HL-60 (cell line): ENCODE measurements at regions not wholly inside any gene's neighbourhood (a gene's known extent, or its start where the extent isn't known, plus 50 kb on each side); places are given as distances from the start of the nearest gene placed in this dataset.

Experiments
- DNase-seq, 2 experiments: peaks; one replicate each; pipeline ENCODE4 v3.0.0-alpha.2; 2010 to 2020; ENCODE audit warnings: low read depth in 1 of 2, low spot score in 1 of 2
- H3K27ac ChIP-seq: fragments of 250-450 bp; sonication (Bioruptor Pico); replicated peaks from 2 replicates; pipeline ENCODE4 v1.5.1; 2020; ENCODE audit warnings: mild to moderate bottlenecking, moderate library complexity
- H3K27me3 ChIP-seq: fragments of 250-450 bp; sonication (Bioruptor Pico); 2 replicates; pipeline ENCODE4 v1.5.1; 2021; ENCODE audit warnings: mild to moderate bottlenecking, moderate library complexity; ENCODE audit not compliant: insufficient read depth, poor library complexity, severe bottlenecking
- H3K4me3 ChIP-seq: replicated peaks from 2 replicates; pipeline ENCODE4 v1.5.1; 2011; ENCODE audit warnings: mild to moderate bottlenecking, control low read depth, low read length; ENCODE audit not compliant: insufficient read depth
- GABPA ChIP-seq: IDR thresholded peaks from 2 replicates; pipeline ENCODE4 v1.6.1; 2012; ENCODE audit warnings: low read depth
- POLR2AphosphoS5 ChIP-seq: IDR thresholded peaks from 2 replicates; pipeline ENCODE4 v1.6.1; 2012; ENCODE audit warnings: low read depth
- SPI1 ChIP-seq: IDR thresholded peaks from 2 replicates; pipeline ENCODE4 v1.6.1; 2012; ENCODE audit warnings: low read depth, mild to moderate bottlenecking, borderline replicate concordance
- TF ChIP-seq, protein P1 (sequence below): IDR thresholded peaks from 2 replicates; pipeline ENCODE4 v1.6.1; 2012; ENCODE audit warnings: low read depth; ENCODE audit not compliant: insufficient replicate concordance
- TF ChIP-seq, protein P2 (sequence below): IDR thresholded peaks from one replicate; pipeline ENCODE4 v1.5.1; 2011; ENCODE audit warnings: low read length, control low read depth, inconsistent platforms; ENCODE audit not compliant: insufficient read depth

DNA sequence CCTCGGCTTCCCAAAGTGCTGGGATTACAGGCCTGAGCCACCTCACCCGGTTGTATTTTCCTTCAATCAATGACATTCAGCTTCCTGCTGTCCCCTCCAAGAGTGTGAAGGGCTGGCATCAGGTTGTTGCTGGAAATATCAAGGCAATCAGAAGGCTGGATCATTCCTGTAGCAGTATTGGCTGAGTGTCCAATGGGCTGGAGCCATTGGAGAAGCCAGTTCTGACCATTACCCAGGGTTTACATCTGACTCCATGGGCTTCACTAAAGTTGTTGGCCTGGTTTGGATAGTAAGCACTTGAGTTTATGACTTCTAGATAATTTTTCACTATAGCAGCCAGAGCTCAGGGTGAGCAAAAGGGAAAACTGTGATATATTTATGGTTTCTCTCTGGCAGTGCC lies 137.0 kb downstream of the DLEU7 start:
- no peak overlapping the region for H3K4me3 ChIP-seq
- DNase-seq, result no peak
- H3K27ac ChIP-seq, result no peak overlapping the region
- H3K27me3 ChIP-seq, result no peaks in the 10 kb centered on the region
- TF ChIP-seq, protein P1, sequence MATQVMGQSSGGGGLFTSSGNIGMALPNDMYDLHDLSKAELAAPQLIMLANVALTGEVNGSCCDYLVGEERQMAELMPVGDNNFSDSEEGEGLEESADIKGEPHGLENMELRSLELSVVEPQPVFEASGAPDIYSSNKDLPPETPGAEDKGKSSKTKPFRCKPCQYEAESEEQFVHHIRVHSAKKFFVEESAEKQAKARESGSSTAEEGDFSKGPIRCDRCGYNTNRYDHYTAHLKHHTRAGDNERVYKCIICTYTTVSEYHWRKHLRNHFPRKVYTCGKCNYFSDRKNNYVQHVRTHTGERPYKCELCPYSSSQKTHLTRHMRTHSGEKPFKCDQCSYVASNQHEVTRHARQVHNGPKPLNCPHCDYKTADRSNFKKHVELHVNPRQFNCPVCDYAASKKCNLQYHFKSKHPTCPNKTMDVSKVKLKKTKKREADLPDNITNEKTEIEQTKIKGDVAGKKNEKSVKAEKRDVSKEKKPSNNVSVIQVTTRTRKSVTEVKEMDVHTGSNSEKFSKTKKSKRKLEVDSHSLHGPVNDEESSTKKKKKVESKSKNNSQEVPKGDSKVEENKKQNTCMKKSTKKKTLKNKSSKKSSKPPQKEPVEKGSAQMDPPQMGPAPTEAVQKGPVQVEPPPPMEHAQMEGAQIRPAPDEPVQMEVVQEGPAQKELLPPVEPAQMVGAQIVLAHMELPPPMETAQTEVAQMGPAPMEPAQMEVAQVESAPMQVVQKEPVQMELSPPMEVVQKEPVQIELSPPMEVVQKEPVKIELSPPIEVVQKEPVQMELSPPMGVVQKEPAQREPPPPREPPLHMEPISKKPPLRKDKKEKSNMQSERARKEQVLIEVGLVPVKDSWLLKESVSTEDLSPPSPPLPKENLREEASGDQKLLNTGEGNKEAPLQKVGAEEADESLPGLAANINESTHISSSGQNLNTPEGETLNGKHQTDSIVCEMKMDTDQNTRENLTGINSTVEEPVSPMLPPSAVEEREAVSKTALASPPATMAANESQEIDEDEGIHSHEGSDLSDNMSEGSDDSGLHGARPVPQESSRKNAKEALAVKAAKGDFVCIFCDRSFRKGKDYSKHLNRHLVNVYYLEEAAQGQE, result no peak
- TF ChIP-seq, protein P2, sequence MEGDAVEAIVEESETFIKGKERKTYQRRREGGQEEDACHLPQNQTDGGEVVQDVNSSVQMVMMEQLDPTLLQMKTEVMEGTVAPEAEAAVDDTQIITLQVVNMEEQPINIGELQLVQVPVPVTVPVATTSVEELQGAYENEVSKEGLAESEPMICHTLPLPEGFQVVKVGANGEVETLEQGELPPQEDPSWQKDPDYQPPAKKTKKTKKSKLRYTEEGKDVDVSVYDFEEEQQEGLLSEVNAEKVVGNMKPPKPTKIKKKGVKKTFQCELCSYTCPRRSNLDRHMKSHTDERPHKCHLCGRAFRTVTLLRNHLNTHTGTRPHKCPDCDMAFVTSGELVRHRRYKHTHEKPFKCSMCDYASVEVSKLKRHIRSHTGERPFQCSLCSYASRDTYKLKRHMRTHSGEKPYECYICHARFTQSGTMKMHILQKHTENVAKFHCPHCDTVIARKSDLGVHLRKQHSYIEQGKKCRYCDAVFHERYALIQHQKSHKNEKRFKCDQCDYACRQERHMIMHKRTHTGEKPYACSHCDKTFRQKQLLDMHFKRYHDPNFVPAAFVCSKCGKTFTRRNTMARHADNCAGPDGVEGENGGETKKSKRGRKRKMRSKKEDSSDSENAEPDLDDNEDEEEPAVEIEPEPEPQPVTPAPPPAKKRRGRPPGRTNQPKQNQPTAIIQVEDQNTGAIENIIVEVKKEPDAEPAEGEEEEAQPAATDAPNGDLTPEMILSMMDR, result no peak
- TF ChIP-seq GABPA (no peak), POLR2AphosphoS5 (no peak), SPI1 (no peak)

DNA sequence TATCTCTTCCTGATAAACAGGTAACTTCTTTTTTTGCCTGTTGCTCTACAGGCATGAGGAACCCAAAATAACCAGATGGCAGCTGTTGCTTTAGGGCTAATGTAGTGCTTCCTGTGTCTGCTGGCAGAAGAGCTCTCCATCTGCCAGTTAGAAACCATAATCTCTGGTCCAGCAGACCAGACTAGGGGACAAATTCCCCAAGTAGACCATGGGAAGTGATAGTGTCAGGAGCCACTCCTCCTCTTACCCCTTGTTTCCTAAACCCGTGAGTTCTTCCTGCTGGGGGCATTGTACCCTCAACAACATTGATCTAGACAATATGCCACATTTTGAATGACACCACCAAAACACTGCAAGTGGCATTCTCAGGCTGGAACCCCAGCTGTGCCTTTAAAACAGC lies 135.9 kb downstream of the DLEU7 start:
- Histone ChIP-seq H3K27ac (peak overlapping the region; percentile 45), H3K4me3 (no peak overlapping the region), H3K27me3 (no peaks in the 10 kb centered on the region)
- TF ChIP-seq, protein P1, result no peak
- TF ChIP-seq GABPA, result no peak
- TF ChIP-seq, protein P2, result no peak
- TF ChIP-seq SPI1, result peak; percentile 24; the same call in 1 of the 2 replicates
- TF ChIP-seq POLR2AphosphoS5, result peak; percentile 47; the same call in 1 of the 2 replicates
- DNase-seq, result peak in 1 of 2 experiments; percentile 60

DNA sequence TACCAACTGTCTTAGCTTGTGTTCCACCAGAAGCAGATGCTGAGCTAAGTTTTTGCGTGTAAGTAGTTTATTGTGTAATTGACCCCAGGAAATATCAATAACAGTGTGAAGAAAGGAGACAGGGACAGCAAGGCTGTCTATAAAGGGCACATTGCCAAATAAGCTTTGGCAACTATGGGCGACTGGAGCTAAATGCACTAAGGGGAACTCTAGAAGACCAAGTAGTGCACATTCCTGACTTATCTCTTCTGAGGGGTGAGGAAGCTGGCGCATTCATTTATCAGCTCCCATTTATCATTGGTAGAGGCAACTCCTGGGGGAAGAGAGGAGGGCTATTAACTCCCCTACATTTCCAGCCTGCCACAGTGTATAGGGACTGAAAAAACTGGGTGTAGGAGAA lies 135.0 kb downstream of the DLEU7 start:
- Histone ChIP-seq H3K27me3 (no peaks in the 10 kb centered on the region), H3K27ac (peak overlapping the region; percentile 45), H3K4me3 (no peak overlapping the region)
- TF ChIP-seq SPI1 (peak; percentile 50; the same call in 1 of the 2 replicates), GABPA (no peak), POLR2AphosphoS5 (0 out of 2 replicates have a peak, but pooled peaks have one; percentile 39)
- peak; percentile 80 to 86 for DNase-seq

DNA sequence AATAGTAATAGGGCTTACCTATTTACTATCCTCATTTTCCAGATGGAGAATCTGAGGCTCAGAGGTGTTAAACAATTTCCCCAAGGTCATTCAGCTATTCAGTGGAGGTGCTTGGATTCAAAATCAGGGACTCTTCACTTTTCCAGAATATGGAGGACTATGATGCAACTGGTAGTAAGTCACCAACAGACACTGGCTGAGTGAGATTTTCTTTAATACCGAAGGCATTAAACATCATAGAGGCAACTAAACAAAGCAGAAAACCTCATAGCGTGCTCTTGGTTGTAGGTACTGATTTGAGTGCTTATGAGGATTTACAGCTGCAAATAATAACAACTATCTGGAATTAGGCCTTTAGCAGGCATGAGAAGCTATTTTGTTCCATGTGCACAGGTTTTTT lies 134.4 kb downstream of the DLEU7 start:
- no peak for DNase-seq
- Histone ChIP-seq H3K27me3 (no peaks in the 10 kb centered on the region), H3K4me3 (no peak overlapping the region), H3K27ac (peak overlapping the region; percentile 29; the same call in 1 of the 2 replicates)
- TF ChIP-seq SPI1 (no peak), POLR2AphosphoS5 (no peak), GABPA (no peak)
- TF ChIP-seq, protein P1, result no peak
- TF ChIP-seq, protein P2, result no peak
